Peyer's patch (tissue), 4 donors: ENCODE measurements at regions not wholly inside any gene's neighbourhood (a gene's known extent, or its start where the extent isn't known, plus 50 kb on each side); places are given as distances from the start of the nearest gene placed in this dataset.

Experiments
- POLR2A ChIP-seq, 2 donors: fragments of 450-650 bp; IDR thresholded peaks; one replicate each; pipeline ENCODE4 v1.5.1; 2017; ENCODE audit warnings: antibody characterized with exemption in 2 of 2, mild to moderate bottlenecking in 2 of 2, moderate library complexity in 2 of 2
- TF ChIP-seq, protein P1 (sequence below), 6 experiments: fragments of 450-650 bp in 4 of 6; fragments of 200-600 bp in 2 of 6; sonication (generic) in 1 of 6; IDR thresholded peaks; one replicate each; pipeline ENCODE4 v1.5.1; 2017 to 2019; ENCODE audit warnings: antibody characterized with exemption in 6 of 6, mild to moderate bottlenecking in 3 of 6, moderate library complexity in 1 of 6

DNA sequence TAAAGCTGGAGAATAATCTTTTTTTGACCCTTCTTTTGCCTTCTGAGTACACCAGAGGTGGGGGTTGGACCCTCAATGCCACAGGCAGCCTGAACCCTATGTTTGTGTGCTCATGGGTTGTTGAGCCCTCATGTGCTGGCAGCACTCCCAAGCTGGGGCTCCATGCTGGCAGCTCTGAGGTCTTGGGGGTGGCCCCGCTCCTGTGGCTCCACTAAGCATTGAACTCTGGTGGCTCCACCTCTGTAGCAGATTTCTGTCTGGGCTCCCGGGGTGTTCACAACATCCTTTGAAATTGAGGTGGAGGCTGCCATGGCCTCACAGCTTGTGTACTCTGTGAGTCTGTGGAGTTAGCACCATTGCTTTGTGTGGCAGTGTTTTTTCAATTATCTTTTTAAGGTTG is 557.4 kb upstream of the SEL1L start:
- TF ChIP-seq, protein P1, sequence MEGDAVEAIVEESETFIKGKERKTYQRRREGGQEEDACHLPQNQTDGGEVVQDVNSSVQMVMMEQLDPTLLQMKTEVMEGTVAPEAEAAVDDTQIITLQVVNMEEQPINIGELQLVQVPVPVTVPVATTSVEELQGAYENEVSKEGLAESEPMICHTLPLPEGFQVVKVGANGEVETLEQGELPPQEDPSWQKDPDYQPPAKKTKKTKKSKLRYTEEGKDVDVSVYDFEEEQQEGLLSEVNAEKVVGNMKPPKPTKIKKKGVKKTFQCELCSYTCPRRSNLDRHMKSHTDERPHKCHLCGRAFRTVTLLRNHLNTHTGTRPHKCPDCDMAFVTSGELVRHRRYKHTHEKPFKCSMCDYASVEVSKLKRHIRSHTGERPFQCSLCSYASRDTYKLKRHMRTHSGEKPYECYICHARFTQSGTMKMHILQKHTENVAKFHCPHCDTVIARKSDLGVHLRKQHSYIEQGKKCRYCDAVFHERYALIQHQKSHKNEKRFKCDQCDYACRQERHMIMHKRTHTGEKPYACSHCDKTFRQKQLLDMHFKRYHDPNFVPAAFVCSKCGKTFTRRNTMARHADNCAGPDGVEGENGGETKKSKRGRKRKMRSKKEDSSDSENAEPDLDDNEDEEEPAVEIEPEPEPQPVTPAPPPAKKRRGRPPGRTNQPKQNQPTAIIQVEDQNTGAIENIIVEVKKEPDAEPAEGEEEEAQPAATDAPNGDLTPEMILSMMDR (IDR thresholded peaks at IDR 0.05) = no peak
- no peak for TF ChIP-seq POLR2A (IDR thresholded peaks at IDR 0.05)
